ENCODE measurements at regions not wholly inside any gene's neighbourhood (a gene's known extent, or its start where the extent isn't known, plus 50 kb on each side); places are given as distances from the start of the nearest gene placed in this dataset.

DNA sequence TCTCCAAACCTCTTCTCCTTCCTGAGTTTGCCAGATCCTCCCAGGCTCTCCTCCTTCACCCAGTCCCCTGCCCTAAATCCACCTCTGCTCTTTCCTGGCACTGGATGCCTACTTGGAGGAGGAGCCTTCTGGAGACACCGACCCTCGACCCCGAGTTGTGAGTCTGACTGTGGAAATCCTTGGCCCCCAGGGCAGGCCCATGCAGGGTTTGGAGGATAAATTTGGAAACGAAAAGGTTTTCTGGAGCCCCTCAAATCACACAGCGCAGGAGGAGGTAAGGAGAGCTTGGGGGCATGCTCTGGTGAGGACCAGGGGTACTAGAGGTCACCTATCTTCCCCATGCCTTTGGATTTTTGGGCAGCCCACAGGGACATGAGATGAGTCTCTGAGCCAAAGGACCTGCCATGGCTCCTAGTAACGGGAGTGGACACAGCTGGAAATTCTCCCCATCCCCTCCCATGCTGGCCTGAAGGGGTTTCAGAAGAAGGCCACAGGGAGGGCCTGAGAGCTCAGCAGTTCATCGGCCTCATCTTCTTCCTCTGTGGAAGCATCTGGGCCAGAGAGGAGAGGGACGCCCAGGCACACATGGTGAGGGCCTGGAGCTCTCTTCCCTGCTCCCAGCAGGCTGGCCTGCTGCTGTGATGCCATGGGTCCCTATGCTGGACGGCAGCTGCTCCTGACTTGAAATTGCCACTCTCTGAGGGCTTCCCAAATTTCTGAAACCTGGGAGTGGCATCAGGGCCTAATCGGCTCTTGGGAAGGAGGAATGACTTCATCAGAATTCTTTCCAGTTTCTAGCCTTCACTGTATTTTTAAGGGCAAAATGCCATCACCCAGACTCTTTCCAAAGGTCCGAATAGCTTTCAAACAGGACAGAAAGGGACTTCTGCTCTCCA lies 68.6 kb upstream of the ITGA11 start:
- no peak for ATAC-seq
- H3K9me2 ChIP-seq (ENCODE audit: insufficient read depth), result 0 out of 2 replicates have a peak, but pooled peaks cover 6% of the 10 kb centered on the region
- H3K36me3 ChIP-seq (ENCODE audit: insufficient read depth), result no peaks in the 10 kb centered on the region
- no peak overlapping the region for H3K4me3 ChIP-seq
- Mint-ChIP-seq H3K27me3 (ENCODE audit: insufficient read depth, low read depth, poor library complexity) (peaks cover 3% of the 10 kb centered on the region), H3K4me3 (no peak overlapping the region), H3K9me3 (0 out of 3 replicates have a peak, but pooled peaks cover under 1% of the 10 kb centered on the region), H3K36me3 (ENCODE audit: low read depth) (no peaks in the 10 kb centered on the region), H3K4me1 (peaks cover 5% of the 10 kb centered on the region), H3K27ac (no peak overlapping the region)
- H3K27ac ChIP-seq (ENCODE audit: low read depth), result no peak overlapping the region
- TF ChIP-seq ETS1 (IDR thresholded peaks at IDR 0.05), result no peak
- no peak for TF ChIP-seq CREB1 (CRISPR knock-in tag; IDR thresholded peaks at IDR 0.05; ENCODE audit: low read depth)
- TF ChIP-seq STAT1 (IDR thresholded peaks at IDR 0.05; ENCODE audit: unreplicated experiment), result no peak
- TF ChIP-seq CTCF (conservative IDR thresholded peaks at IDR 0.05; ENCODE audit: low read depth in 2 of 2), result no peak
- TF ChIP-seq EZH2phosphoT487 (IDR thresholded peaks at IDR 0.05; ENCODE audit: unreplicated experiment), result no peak
- no peak for TF ChIP-seq POLR2AphosphoS5 (IDR thresholded peaks at IDR 0.05; ENCODE audit: low read depth)
- TF ChIP-seq REST (IDR thresholded peaks at IDR 0.05; ENCODE audit: unreplicated experiment), result no peak
- TF ChIP-seq JUNB (IDR thresholded peaks at IDR 0.05; ENCODE audit: unreplicated experiment), result no peak
- no peak for TF ChIP-seq NANOG (IDR thresholded peaks at IDR 0.05; ENCODE audit: borderline replicate concordance)
- no peak overlapping the region for H2AFZ ChIP-seq
- no peaks in the 10 kb centered on the region for H3K4me1 ChIP-seq (ENCODE audit: insufficient read depth)
- H4K20me1 ChIP-seq (replicated peaks; ENCODE audit: insufficient read depth), result no peaks in the 10 kb centered on the region
- H3K27me3 ChIP-seq (ENCODE audit: insufficient read depth), result no peaks in the 10 kb centered on the region
- H3K4me2 ChIP-seq, result no peak overlapping the region
- no peaks in the 10 kb centered on the region for H3K79me2 ChIP-seq (replicated peaks; ENCODE audit: insufficient read depth)
- no peak for DNase-seq (ENCODE audit: low spot score)
- H3F3A ChIP-seq (replicated peaks; ENCODE audit: low read depth), result no peaks in the 10 kb centered on the region
